Upper lobe of left lung (tissue), 4 donors: ENCODE measurements at regions not wholly inside any gene's neighbourhood (a gene's known extent, or its start where the extent isn't known, plus 50 kb on each side); places are given as distances from the start of the nearest gene placed in this dataset.

Experiments
- CTCF ChIP-seq, 6 experiments: fragments of 450-650 bp in 4 of 6; fragments of 200-600 bp in 2 of 6; sonication (generic) in 2 of 6; IDR thresholded peaks; one replicate each; pipeline ENCODE4 v1.5.1; 2016 to 2019; ENCODE audit warnings: antibody characterized with exemption in 6 of 6
- POLR2A ChIP-seq, 4 donors: fragments of 450-650 bp; IDR thresholded peaks; one replicate each; pipeline ENCODE4 v1.5.1; 2016 to 2017; ENCODE audit warnings: antibody characterized with exemption in 4 of 4, mild to moderate bottlenecking in 2 of 4
- POLR2AphosphoS5 ChIP-seq, 2 donors: sonication (generic); formaldehyde crosslinking; IDR thresholded peaks; one replicate each; pipeline ENCODE4 v1.5.1; 2017; ENCODE audit warnings: antibody characterized with exemption in 2 of 2

- TF ChIP-seq CTCF (IDR thresholded peaks at IDR 0.05) (no peak), POLR2A (IDR thresholded peaks at IDR 0.05) (no peak), POLR2AphosphoS5 (IDR thresholded peaks at IDR 0.05) (no peak)
These were observed 101.2 kb upstream of the STEAP1 start for GRCh38 chr7:90053094-90053493.
